ENCODE measurements at regions not wholly inside any gene's neighbourhood (a gene's known extent, or its start where the extent isn't known, plus 50 kb on each side); places are given as distances from the start of the nearest gene placed in this dataset.

- TF ChIP-seq TAF1 (IDR thresholded peaks at IDR 0.05; ENCODE audit: borderline replicate concordance, insufficient read depth, low read length) (no peak), POLR2AphosphoS5 (IDR thresholded peaks at IDR 0.05; ENCODE audit: low read depth, low read length) (no peak), REST (IDR thresholded peaks at IDR 0.05; ENCODE audit: insufficient read depth in 1 of 2, low read depth in 2 of 2, low read length in 2 of 2) (no peak), SIN3A (IDR thresholded peaks at IDR 0.05; ENCODE audit: borderline replicate concordance, insufficient read depth, low read length) (no peak), FOXP2 (optimal IDR thresholded peaks at IDR 0.05; ENCODE audit: borderline replicate concordance, extremely low read depth, extremely low read length, insufficient read depth) (no peak)
Measured at GRCh38 chr14:89533766-89534165, 116.7 kb upstream of the FOXN3 start.

- TF ChIP-seq FOXP2 (optimal IDR thresholded peaks at IDR 0.05; ENCODE audit: borderline replicate concordance, extremely low read depth, extremely low read length, insufficient read depth) = no peak
- no peak for TF ChIP-seq POLR2AphosphoS5 (IDR thresholded peaks at IDR 0.05; ENCODE audit: low read depth, low read length)
- TF ChIP-seq REST (IDR thresholded peaks at IDR 0.05; ENCODE audit: insufficient read depth in 1 of 2, low read depth in 2 of 2, low read length in 2 of 2) = no peak
- TF ChIP-seq TAF1 (IDR thresholded peaks at IDR 0.05; ENCODE audit: borderline replicate concordance, insufficient read depth, low read length) = no peak
- TF ChIP-seq SIN3A (IDR thresholded peaks at IDR 0.05; ENCODE audit: borderline replicate concordance, insufficient read depth, low read length) = no peak
Measured at GRCh38 chr14:89533136-89533535, 116.1 kb upstream of the FOXN3 start.

DNA sequence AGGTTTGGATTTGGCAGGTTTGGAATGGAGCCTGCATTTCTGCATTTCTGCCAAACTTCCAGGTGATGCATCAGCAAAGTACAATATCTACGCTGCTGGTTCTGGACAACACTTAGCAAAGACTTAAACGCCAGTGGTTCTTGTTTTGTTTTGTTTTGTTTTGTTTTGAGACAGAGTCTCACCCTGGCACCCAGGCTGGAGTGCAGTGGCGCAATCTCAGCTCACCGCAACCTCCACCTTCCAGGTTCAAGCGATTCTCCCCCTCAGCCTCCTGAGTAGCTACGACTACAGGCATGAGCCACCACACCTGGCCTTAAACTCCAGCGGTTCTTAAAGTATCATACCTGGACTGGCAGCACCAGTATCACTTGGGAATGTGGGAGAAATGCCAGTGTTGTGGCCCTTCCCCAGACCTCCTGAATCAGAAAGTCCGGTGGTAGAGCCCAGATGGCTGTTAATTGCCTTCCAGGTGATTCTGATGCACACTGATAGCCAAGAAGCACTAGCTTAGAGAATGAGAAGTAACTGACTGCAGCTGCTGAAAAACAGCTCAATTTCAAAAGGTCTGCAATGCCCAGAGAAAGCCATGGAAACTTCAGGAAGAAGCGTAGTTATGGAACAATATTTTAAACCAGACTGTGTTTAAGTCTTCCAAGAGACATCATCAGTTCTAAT lies 114.8 kb upstream of the FOXN3 start:
- TF ChIP-seq FOXP2 (optimal IDR thresholded peaks at IDR 0.05; ENCODE audit: borderline replicate concordance, extremely low read depth, extremely low read length, insufficient read depth) (no peak), SIN3A (IDR thresholded peaks at IDR 0.05; ENCODE audit: borderline replicate concordance, insufficient read depth, low read length) (no peak), TAF1 (IDR thresholded peaks at IDR 0.05; ENCODE audit: borderline replicate concordance, insufficient read depth, low read length) (no peak), POLR2AphosphoS5 (IDR thresholded peaks at IDR 0.05; ENCODE audit: low read depth, low read length) (no peak), REST (IDR thresholded peaks at IDR 0.05; ENCODE audit: insufficient read depth in 1 of 2, low read depth in 2 of 2, low read length in 2 of 2) (no peak)

GRCh38 chr14:89524990-89525667 lies 108.1 kb upstream of the FOXN3 start:
- TF ChIP-seq POLR2AphosphoS5 (IDR thresholded peaks at IDR 0.05; ENCODE audit: low read depth, low read length) (no peak), TAF1 (IDR thresholded peaks at IDR 0.05; ENCODE audit: borderline replicate concordance, insufficient read depth, low read length) (no peak), FOXP2 (optimal IDR thresholded peaks at IDR 0.05; ENCODE audit: borderline replicate concordance, extremely low read depth, extremely low read length, insufficient read depth) (no peak), REST (IDR thresholded peaks at IDR 0.05; ENCODE audit: insufficient read depth in 1 of 2, low read depth in 2 of 2, low read length in 2 of 2) (no peak), SIN3A (IDR thresholded peaks at IDR 0.05; ENCODE audit: borderline replicate concordance, insufficient read depth, low read length) (no peak)
